K562 (cell line): ENCODE measurements at regions not wholly inside any gene's neighbourhood (a gene's known extent, or its start where the extent isn't known, plus 50 kb on each side); places are given as distances from the start of the nearest gene placed in this dataset.

Experiments used
- CHCHD3 ChIP-seq: fragments of 250-450 bp; sonication (Bioruptor Pico); IDR thresholded peaks from 2 replicates; pipeline ENCODE4 v2.1.2; 2022; ENCODE audit warnings: mild to moderate bottlenecking
- COPS2 ChIP-seq: fragments of 450-650 bp; conservative IDR thresholded peaks from 2 replicates; pipeline ENCODE4 v1.6.1; 2016; ENCODE audit warnings: mild to moderate bottlenecking, moderate library complexity
- ELF1 ChIP-seq: fragments of 200-800 bp; sonication (Bioruptor generic); IDR thresholded peaks from 2 replicates; pipeline ENCODE4 v1.6.1; 2016; ENCODE audit warnings: missing genetic modification characterization, missing compliant biosample characterization
- ESRRA ChIP-seq: fragments of 450-650 bp; IDR thresholded peaks from 2 replicates; pipeline ENCODE4 v1.6.1; 2014; ENCODE audit warnings: low read depth, mild to moderate bottlenecking, moderate library complexity, borderline replicate concordance
- FOS ChIP-seq: IDR thresholded peaks from 3 replicates; pipeline ENCODE4 v1.6.1; 2011; ENCODE audit not compliant: insufficient read length; ENCODE audit errors: extremely low read depth
- HSF4 ChIP-seq: fragments of 250-450 bp; sonication (Bioruptor Pico); IDR thresholded peaks from 2 replicates; pipeline ENCODE4 v2.1.2; 2022; ENCODE audit warnings: mild to moderate bottlenecking, moderate library complexity, borderline replicate concordance
- KDM1A ChIP-seq, 2 experiments: fragments of 450-650 bp; IDR thresholded peaks; 2 replicates each; pipeline ENCODE4 v1.6.1; 2016; ENCODE audit warnings: mild to moderate bottlenecking in 2 of 2
- NCOA6 ChIP-seq: fragments of 450-650 bp; IDR thresholded peaks from 2 replicates; pipeline ENCODE4 v1.6.1; 2017; ENCODE audit warnings: mild to moderate bottlenecking
- RAD51 ChIP-seq: fragments of 450-650 bp; IDR thresholded peaks from 2 replicates; pipeline ENCODE4 v1.7.1; 2016; ENCODE audit warnings: low read depth, mild to moderate bottlenecking, borderline replicate concordance
- RUNX1 ChIP-seq: sonication (generic); IDR thresholded peaks from 2 replicates; pipeline ENCODE4 v1.6.1; 2016; ENCODE audit warnings: antibody characterized with exemption, low read depth
- SAFB2 ChIP-seq: fragments of 200-400 bp; formaldehyde crosslinking; IDR thresholded peaks from 2 replicates; pipeline ENCODE4 v1.6.1; 2018; ENCODE audit warnings: borderline replicate concordance, low read length, low read depth, moderate library complexity; ENCODE audit not compliant: severe bottlenecking
- TCF3 ChIP-seq: sonication (generic); formaldehyde crosslinking; IDR thresholded peaks from 2 replicates; pipeline ENCODE4 v1.4.0; 2020; ENCODE audit warnings: mild to moderate bottlenecking, missing genetic modification reagents
- TCF7L2 ChIP-seq: fragments of 150-350 bp; IDR thresholded peaks from 2 replicates; pipeline ENCODE4 v1.6.1; 2016; ENCODE audit warnings: low read depth, mild to moderate bottlenecking, low read length, moderate library complexity
- TGIF2 ChIP-seq: sonication (generic); formaldehyde crosslinking; IDR thresholded peaks from 2 replicates; pipeline ENCODE4 v1.8.1; 2022; ENCODE audit warnings: mild to moderate bottlenecking, missing genetic modification reagents, moderate library complexity
- TSC22D4 ChIP-seq: fragments of 450-650 bp; IDR thresholded peaks from 2 replicates; pipeline ENCODE4 v1.6.1; 2016; ENCODE audit warnings: missing genetic modification characterization, missing biosample characterization, control low read depth
- ZC3H4 ChIP-seq: sonication (generic); formaldehyde crosslinking; IDR thresholded peaks from 2 replicates; pipeline ENCODE4 v1.9.0; 2021; ENCODE audit warnings: missing genetic modification reagents, borderline replicate concordance
- ZC3H8 ChIP-seq: fragments of 450-650 bp; IDR thresholded peaks from 2 replicates; pipeline ENCODE4 v1.6.1; 2017
- TF ChIP-seq, protein P1 (sequence below): fragments of 450-650 bp; IDR thresholded peaks from 2 replicates; pipeline ENCODE4 v1.6.1; 2016; ENCODE audit warnings: missing biosample characterization, missing genetic modification characterization
- TF ChIP-seq, protein P2 (sequence below): fragments of 450-650 bp; IDR thresholded peaks from 2 replicates; pipeline ENCODE4 v1.6.1; 2016; ENCODE audit warnings: mild to moderate bottlenecking
- TF ChIP-seq, protein P3 (sequence below): sonication (generic); formaldehyde crosslinking; IDR thresholded peaks from 2 replicates; pipeline ENCODE4 v1.8.1; 2023; ENCODE audit warnings: missing genetic modification reagents, mild to moderate bottlenecking, borderline replicate concordance
- TF ChIP-seq, protein P4 (sequence below): fragments of 450-650 bp; IDR thresholded peaks from 2 replicates; pipeline ENCODE4 v1.6.1; 2018; ENCODE audit warnings: mild to moderate bottlenecking, low read depth; ENCODE audit not compliant: partially characterized antibody

DNA sequence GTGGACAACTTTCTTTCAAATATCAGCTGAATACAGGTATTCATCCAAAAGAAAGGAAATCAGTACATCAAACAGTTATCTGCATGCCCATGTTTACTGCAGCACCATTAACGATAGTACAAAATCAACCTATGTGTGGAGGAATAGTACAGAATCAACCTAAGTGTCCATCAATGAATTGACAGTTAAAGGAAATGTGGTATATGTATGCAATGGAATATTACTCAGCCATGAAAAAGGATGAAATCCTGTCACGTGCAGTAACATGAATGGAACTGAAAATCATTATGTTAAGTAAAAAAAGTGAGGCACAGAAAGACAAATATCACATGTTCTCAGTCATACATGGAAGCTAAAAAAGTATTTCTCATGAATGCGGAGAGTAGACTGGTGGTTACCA lies 132.3 kb downstream of the MED15 start (continued):
- TF ChIP-seq, protein P1, sequence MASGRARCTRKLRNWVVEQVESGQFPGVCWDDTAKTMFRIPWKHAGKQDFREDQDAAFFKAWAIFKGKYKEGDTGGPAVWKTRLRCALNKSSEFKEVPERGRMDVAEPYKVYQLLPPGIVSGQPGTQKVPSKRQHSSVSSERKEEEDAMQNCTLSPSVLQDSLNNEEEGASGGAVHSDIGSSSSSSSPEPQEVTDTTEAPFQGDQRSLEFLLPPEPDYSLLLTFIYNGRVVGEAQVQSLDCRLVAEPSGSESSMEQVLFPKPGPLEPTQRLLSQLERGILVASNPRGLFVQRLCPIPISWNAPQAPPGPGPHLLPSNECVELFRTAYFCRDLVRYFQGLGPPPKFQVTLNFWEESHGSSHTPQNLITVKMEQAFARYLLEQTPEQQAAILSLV (tag): peak; percentile 44; the same call in 1 of the 2 replicates
- no peak for TF ChIP-seq TSC22D4 (tag)
- no peak for TF ChIP-seq ELF1 (tag)
- no peak; the same call in 1 of the 2 replicates for TF ChIP-seq ZC3H8
- peak; percentile 24; the same call in 1 of the 2 replicates for TF ChIP-seq ESRRA
- TF ChIP-seq, protein P2, sequence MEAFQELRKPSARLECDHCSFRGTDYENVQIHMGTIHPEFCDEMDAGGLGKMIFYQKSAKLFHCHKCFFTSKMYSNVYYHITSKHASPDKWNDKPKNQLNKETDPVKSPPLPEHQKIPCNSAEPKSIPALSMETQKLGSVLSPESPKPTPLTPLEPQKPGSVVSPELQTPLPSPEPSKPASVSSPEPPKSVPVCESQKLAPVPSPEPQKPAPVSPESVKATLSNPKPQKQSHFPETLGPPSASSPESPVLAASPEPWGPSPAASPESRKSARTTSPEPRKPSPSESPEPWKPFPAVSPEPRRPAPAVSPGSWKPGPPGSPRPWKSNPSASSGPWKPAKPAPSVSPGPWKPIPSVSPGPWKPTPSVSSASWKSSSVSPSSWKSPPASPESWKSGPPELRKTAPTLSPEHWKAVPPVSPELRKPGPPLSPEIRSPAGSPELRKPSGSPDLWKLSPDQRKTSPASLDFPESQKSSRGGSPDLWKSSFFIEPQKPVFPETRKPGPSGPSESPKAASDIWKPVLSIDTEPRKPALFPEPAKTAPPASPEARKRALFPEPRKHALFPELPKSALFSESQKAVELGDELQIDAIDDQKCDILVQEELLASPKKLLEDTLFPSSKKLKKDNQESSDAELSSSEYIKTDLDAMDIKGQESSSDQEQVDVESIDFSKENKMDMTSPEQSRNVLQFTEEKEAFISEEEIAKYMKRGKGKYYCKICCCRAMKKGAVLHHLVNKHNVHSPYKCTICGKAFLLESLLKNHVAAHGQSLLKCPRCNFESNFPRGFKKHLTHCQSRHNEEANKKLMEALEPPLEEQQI: no peak
- no peak for TF ChIP-seq TCF7L2
- TF ChIP-seq TCF3 (CRISPR knock-in tag): no peak
- TF ChIP-seq FOS: no peak
- TF ChIP-seq HSF4 (CRISPR knock-in tag): no peak
- no peak for TF ChIP-seq NCOA6
- TF ChIP-seq, protein P3, sequence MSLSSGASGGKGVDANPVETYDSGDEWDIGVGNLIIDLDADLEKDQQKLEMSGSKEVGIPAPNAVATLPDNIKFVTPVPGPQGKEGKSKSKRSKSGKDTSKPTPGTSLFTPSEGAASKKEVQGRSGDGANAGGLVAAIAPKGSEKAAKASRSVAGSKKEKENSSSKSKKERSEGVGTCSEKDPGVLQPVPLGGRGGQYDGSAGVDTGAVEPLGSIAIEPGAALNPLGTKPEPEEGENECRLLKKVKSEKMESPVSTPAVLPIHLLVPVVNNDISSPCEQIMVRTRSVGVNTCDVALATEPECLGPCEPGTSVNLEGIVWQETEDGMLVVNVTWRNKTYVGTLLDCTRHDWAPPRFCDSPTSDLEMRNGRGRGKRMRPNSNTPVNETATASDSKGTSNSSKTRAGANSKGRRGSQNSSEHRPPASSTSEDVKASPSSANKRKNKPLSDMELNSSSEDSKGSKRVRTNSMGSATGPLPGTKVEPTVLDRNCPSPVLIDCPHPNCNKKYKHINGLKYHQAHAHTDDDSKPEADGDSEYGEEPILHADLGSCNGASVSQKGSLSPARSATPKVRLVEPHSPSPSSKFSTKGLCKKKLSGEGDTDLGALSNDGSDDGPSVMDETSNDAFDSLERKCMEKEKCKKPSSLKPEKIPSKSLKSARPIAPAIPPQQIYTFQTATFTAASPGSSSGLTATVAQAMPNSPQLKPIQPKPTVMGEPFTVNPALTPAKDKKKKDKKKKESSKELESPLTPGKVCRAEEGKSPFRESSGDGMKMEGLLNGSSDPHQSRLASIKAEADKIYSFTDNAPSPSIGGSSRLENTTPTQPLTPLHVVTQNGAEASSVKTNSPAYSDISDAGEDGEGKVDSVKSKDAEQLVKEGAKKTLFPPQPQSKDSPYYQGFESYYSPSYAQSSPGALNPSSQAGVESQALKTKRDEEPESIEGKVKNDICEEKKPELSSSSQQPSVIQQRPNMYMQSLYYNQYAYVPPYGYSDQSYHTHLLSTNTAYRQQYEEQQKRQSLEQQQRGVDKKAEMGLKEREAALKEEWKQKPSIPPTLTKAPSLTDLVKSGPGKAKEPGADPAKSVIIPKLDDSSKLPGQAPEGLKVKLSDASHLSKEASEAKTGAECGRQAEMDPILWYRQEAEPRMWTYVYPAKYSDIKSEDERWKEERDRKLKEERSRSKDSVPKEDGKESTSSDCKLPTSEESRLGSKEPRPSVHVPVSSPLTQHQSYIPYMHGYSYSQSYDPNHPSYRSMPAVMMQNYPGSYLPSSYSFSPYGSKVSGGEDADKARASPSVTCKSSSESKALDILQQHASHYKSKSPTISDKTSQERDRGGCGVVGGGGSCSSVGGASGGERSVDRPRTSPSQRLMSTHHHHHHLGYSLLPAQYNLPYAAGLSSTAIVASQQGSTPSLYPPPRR (CRISPR knock-in tag): no peak
- no peak for TF ChIP-seq ZC3H4 (CRISPR knock-in tag)
- no peak for TF ChIP-seq COPS2
- no peak for TF ChIP-seq SAFB2
- peak in 1 of 2 experiments; percentile 97 for TF ChIP-seq KDM1A (IDR thresholded peaks at IDR 0.05)
- TF ChIP-seq RAD51: peak; percentile 64
- TF ChIP-seq RUNX1: no peak
- no peak for TF ChIP-seq CHCHD3 (CRISPR knock-in tag)
- TF ChIP-seq TGIF2: no peak
- TF ChIP-seq, protein P4, sequence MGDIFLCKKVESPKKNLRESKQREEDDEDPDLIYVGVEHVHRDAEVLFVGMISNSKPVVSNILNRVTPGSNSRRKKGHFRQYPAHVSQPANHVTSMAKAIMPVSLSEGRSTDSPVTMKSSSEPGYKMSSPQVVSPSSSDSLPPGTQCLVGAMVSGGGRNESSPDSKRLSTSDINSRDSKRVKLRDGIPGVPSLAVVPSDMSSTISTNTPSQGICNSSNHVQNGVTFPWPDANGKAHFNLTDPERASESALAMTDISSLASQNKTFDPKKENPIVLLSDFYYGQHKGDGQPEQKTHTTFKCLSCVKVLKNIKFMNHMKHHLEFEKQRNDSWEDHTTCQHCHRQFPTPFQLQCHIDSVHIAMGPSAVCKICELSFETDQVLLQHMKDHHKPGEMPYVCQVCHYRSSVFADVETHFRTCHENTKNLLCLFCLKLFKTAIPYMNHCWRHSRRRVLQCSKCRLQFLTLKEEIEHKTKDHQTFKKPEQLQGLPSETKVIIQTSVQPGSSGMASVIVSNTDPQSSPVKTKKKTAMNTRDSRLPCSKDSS: no peak
